Subcutaneous abdominal adipose tissue (tissue), 5 donors: ENCODE measurements at regions not wholly inside any gene's neighbourhood (a gene's known extent, or its start where the extent isn't known, plus 50 kb on each side); places are given as distances from the start of the nearest gene placed in this dataset.

Experiments used
- H3K27ac ChIP-seq: one replicate; pipeline ENCODE4 v1.7.0; 2013; ENCODE audit warnings: low read depth, mild to moderate bottlenecking, inconsistent platforms, low read length, moderate library complexity
- H3K27me3 ChIP-seq, 5 donors: one replicate each; pipeline ENCODE4 v1.7.0; 2013; ENCODE audit warnings: low read length in 5 of 5, inconsistent platforms in 1 of 5; ENCODE audit not compliant: control insufficient read depth in 5 of 5, insufficient read depth in 4 of 5
- H3K36me3 ChIP-seq, 5 donors: one replicate each; pipeline ENCODE4 v1.7.0; 2013; ENCODE audit warnings: low read length in 5 of 5; ENCODE audit not compliant: control insufficient read depth in 5 of 5, insufficient read depth in 5 of 5
- H3K4me1 ChIP-seq, 5 donors: one replicate each; pipeline ENCODE4 v1.7.0; 2013; ENCODE audit warnings: low read length in 5 of 5, mild to moderate bottlenecking in 3 of 5, moderate library complexity in 1 of 5; ENCODE audit not compliant: control insufficient read depth in 5 of 5, insufficient read depth in 5 of 5
- H3K4me3 ChIP-seq, 5 donors: one replicate each; pipeline ENCODE4 v1.7.0; 2013; ENCODE audit warnings: low read length in 5 of 5, low read depth in 1 of 5
- H3K9ac ChIP-seq, 5 donors: one replicate each; pipeline ENCODE4 v1.7.0; 2013; ENCODE audit warnings: low read length in 5 of 5, mild to moderate bottlenecking in 4 of 5, moderate library complexity in 3 of 5
- H3K9me3 ChIP-seq, 5 donors: one replicate each; pipeline ENCODE4 v1.7.0; 2013; ENCODE audit warnings: low read length in 5 of 5; ENCODE audit not compliant: control insufficient read depth in 5 of 5
- donor health status: healthy.
- donor health status: healthy.
- donor health status: healthy.
- donor health status: healthy.
- donor health status: healthy.

- H3K9ac ChIP-seq = no peak overlapping the region
- H3K4me1 ChIP-seq = no peaks in the 10 kb centered on the region
- peaks cover 0 to 21% (median 13%) of the 10 kb centered on the region in 5 donors for H3K27me3 ChIP-seq
- no peak overlapping the region for H3K4me3 ChIP-seq
- H3K9me3 ChIP-seq = no peaks in the 10 kb centered on the region
- H3K36me3 ChIP-seq = no peaks in the 10 kb centered on the region
- H3K27ac ChIP-seq = no peak overlapping the region
Observed at GRCh38 chrX:69309074-69309792, 144.0 kb upstream of the PJA1 start.

- Histone ChIP-seq H3K36me3 (no peaks in the 10 kb centered on the region), H3K27ac (no peak overlapping the region), H3K9ac (no peak overlapping the region), H3K4me3 (no peak overlapping the region), H3K9me3 (no peaks in the 10 kb centered on the region), H3K4me1 (no peaks in the 10 kb centered on the region), H3K27me3 (peaks cover 0 to 32% (median 27%) of the 10 kb centered on the region in 5 donors)
Observed at GRCh38 chrX:69307756-69308155, 142.5 kb upstream of the PJA1 start.

- H3K4me3 ChIP-seq = no peak overlapping the region
- H3K9ac ChIP-seq = no peak overlapping the region
- H3K36me3 ChIP-seq = no peaks in the 10 kb centered on the region
- H3K27me3 ChIP-seq = peaks cover 0 to 35% (median 25%) of the 10 kb centered on the region in 5 donors
- H3K9me3 ChIP-seq = no peaks in the 10 kb centered on the region
- no peaks in the 10 kb centered on the region for H3K4me1 ChIP-seq
- H3K27ac ChIP-seq = no peak overlapping the region
Observed at GRCh38 chrX:69307029-69307428, 141.8 kb upstream of the PJA1 start.

GRCh38 chrX:69306063-69306404, 140.8 kb upstream of the PJA1 start:
- H3K27ac ChIP-seq = no peak overlapping the region

GRCh38 chrX:69305333-69306062, 140.2 kb upstream of the PJA1 start:
- Histone ChIP-seq H3K27me3 (peaks cover 0 to 41% (median 26%) of the 10 kb centered on the region in 5 donors), H3K4me1 (no peaks in the 10 kb centered on the region), H3K9me3 (no peaks in the 10 kb centered on the region), H3K4me3 (no peak overlapping the region), H3K27ac (no peak overlapping the region), H3K36me3 (no peaks in the 10 kb centered on the region), H3K9ac (no peak overlapping the region)

More at GRCh38 chrX:69306063-69306404, 140.8 kb upstream of the PJA1 start:
- no peaks in the 10 kb centered on the region for H3K4me1 ChIP-seq
- H3K4me3 ChIP-seq = no peak overlapping the region
- H3K9me3 ChIP-seq = no peaks in the 10 kb centered on the region
- no peak overlapping the region for H3K9ac ChIP-seq
- no peaks in the 10 kb centered on the region for H3K36me3 ChIP-seq
- peaks cover 0 to 38% (median 26%) of the 10 kb centered on the region in 5 donors for H3K27me3 ChIP-seq

GRCh38 chrX:69303231-69303630, 138.0 kb upstream of the PJA1 start:
- Histone ChIP-seq H3K27ac (no peak overlapping the region), H3K4me1 (no peaks in the 10 kb centered on the region), H3K9me3 (no peaks in the 10 kb centered on the region), H3K36me3 (no peaks in the 10 kb centered on the region), H3K27me3 (peaks cover 0 to 46% (median 29%) of the 10 kb centered on the region in 5 donors), H3K4me3 (no peak overlapping the region), H3K9ac (no peak overlapping the region)

GRCh38 chrX:69299951-69300714, 134.9 kb upstream of the PJA1 start:
- Histone ChIP-seq H3K27me3 (peaks cover 0 to 33% (median 27%) of the 10 kb centered on the region in 5 donors), H3K9ac (no peak overlapping the region), H3K4me1 (peaks cover 0 to 4% (median 0%) of the 10 kb centered on the region in 5 donors), H3K4me3 (no peak overlapping the region), H3K27ac (no peak overlapping the region), H3K9me3 (no peaks in the 10 kb centered on the region), H3K36me3 (no peaks in the 10 kb centered on the region)

GRCh38 chrX:69299285-69299684, 134.0 kb upstream of the PJA1 start:
- no peak overlapping the region for H3K9ac ChIP-seq

GRCh38 chrX:69298466-69299140, 133.3 kb upstream of the PJA1 start:
- H3K27me3 ChIP-seq = peaks cover 0 to 29% (median 20%) of the 10 kb centered on the region in 5 donors

More at GRCh38 chrX:69299285-69299684, 134.0 kb upstream of the PJA1 start:
- Histone ChIP-seq H3K36me3 (no peaks in the 10 kb centered on the region), H3K27ac (no peak overlapping the region), H3K9me3 (no peaks in the 10 kb centered on the region), H3K27me3 (peaks cover 0 to 32% (median 25%) of the 10 kb centered on the region in 5 donors), H3K4me1 (peaks cover 0 to 4% (median 0%) of the 10 kb centered on the region in 5 donors), H3K4me3 (no peak overlapping the region)

More at GRCh38 chrX:69298466-69299140, 133.3 kb upstream of the PJA1 start:
- Histone ChIP-seq H3K9me3 (no peaks in the 10 kb centered on the region), H3K36me3 (no peaks in the 10 kb centered on the region), H3K27ac (no peak overlapping the region), H3K9ac (no peak overlapping the region), H3K4me3 (no peak overlapping the region), H3K4me1 (peaks cover 0 to 4% (median 0%) of the 10 kb centered on the region in 5 donors)
